ENCODE measurements at regions not wholly inside any gene's neighbourhood (a gene's known extent, or its start where the extent isn't known, plus 50 kb on each side); places are given as distances from the start of the nearest gene placed in this dataset.

GRCh38 chr10:62610649-62611229 lies 193.8 kb upstream of the ADO start:
- Histone ChIP-seq H3K9me3 (no peaks in the 10 kb centered on the region), H3K4me3 (no peak overlapping the region), H3K27me3 (no peaks in the 10 kb centered on the region), H3K27ac (no peak overlapping the region), H3K36me3 (no peaks in the 10 kb centered on the region), H3K4me1 (no peaks in the 10 kb centered on the region)
- intact Hi-C loops (cut with DNase I; ENCODE audit: low total_unique reads) = no loop called here
- DNase-seq = no peak
- no peak for TF ChIP-seq POLR2A (IDR thresholded peaks at IDR 0.05)
- TF ChIP-seq, protein P1, sequence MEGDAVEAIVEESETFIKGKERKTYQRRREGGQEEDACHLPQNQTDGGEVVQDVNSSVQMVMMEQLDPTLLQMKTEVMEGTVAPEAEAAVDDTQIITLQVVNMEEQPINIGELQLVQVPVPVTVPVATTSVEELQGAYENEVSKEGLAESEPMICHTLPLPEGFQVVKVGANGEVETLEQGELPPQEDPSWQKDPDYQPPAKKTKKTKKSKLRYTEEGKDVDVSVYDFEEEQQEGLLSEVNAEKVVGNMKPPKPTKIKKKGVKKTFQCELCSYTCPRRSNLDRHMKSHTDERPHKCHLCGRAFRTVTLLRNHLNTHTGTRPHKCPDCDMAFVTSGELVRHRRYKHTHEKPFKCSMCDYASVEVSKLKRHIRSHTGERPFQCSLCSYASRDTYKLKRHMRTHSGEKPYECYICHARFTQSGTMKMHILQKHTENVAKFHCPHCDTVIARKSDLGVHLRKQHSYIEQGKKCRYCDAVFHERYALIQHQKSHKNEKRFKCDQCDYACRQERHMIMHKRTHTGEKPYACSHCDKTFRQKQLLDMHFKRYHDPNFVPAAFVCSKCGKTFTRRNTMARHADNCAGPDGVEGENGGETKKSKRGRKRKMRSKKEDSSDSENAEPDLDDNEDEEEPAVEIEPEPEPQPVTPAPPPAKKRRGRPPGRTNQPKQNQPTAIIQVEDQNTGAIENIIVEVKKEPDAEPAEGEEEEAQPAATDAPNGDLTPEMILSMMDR (IDR thresholded peaks at IDR 0.05) = peak in 2 of 4 experiments; percentile 20 to 26

GRCh38 chr10:62613424-62613823 lies 191.1 kb upstream of the ADO start:
- Histone ChIP-seq H3K36me3 (no peaks in the 10 kb centered on the region), H3K4me1 (no peaks in the 10 kb centered on the region), H3K4me3 (no peak overlapping the region), H3K27ac (no peak overlapping the region), H3K9me3 (no peaks in the 10 kb centered on the region), H3K27me3 (no peaks in the 10 kb centered on the region)
- no peak for DNase-seq
- intact Hi-C loops (cut with DNase I; ENCODE audit: low total_unique reads) = no loop called here
- TF ChIP-seq, protein P1 (IDR thresholded peaks at IDR 0.05) = no peak
- TF ChIP-seq POLR2A (IDR thresholded peaks at IDR 0.05) = no peak

DNA sequence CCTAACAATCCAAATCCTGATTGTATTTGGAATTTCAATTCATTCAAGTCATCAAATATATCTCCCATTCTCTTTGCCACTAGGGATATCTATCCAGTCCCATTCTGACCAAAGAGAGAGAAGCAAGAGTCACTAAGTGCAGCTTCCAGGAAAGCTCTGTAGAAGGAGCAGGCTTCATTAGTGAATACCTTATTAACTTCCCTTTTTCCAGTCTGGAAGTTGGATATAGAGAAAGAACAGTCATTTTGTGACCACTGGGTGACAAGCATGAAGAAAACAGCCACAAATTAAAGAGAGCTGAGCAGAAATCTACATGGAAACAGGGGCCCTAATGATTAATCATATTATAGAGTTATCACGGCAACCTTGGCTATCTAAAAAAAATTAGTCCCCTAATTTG lies 190.7 kb upstream of the ADO start:
- H3K27me3 ChIP-seq = no peaks in the 10 kb centered on the region
- intact Hi-C loops (cut with DNase I; ENCODE audit: low total_unique reads) = no loop called here
- TF ChIP-seq POLR2A (IDR thresholded peaks at IDR 0.05) = no peak
- TF ChIP-seq, protein P1 (IDR thresholded peaks at IDR 0.05) = no peak
- H3K9me3 ChIP-seq = no peaks in the 10 kb centered on the region
- H3K36me3 ChIP-seq = no peaks in the 10 kb centered on the region
- H3K4me3 ChIP-seq = no peak overlapping the region
- no peaks in the 10 kb centered on the region for H3K4me1 ChIP-seq
- no peak overlapping the region for H3K27ac ChIP-seq
- no peak for DNase-seq

DNA sequence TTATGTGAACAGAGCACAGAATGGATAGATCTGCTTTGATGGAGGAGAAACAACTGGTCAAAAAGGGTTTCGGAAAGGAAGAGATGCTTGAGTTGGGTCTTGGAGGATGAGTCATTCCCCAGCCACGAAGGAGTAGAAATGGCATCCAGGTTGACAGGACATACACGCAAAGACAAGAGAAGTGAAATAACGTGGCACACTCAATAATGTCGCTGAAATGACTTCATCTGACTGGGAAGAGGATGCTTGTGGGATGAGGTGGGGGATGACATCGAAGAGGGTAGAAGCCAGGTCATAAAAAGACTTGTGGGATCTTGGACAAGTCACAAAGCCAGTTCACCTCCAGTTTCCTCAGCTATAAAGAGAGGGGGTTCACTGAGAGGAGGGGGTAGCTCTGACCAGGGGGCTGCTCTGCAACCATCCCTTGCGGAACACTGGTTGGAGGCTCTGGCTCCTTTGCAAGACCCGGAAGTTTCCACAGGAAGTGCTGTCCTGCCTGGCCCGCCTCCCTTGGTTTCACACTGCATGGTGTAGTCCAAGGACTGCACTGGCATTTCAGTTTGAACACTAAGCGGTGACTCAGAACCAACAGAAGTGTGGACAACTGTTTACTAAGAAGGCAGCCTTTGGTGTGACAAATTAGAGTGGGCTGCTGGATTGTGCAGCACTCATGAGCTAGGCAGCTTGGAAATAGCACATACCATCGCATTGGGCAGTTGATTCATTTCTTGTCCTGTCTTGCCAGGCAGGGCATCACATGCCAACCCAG lies 189.9 kb upstream of the ADO start:
- DNase-seq = no peak
- intact Hi-C loops (cut with DNase I; ENCODE audit: low total_unique reads) = no loop called here
- Histone ChIP-seq H3K4me1 (no peaks in the 10 kb centered on the region), H3K4me3 (no peak overlapping the region), H3K36me3 (no peaks in the 10 kb centered on the region), H3K27me3 (no peaks in the 10 kb centered on the region), H3K9me3 (no peaks in the 10 kb centered on the region), H3K27ac (no peak overlapping the region)
- no peak for TF ChIP-seq POLR2A (IDR thresholded peaks at IDR 0.05)
- TF ChIP-seq, protein P1 (IDR thresholded peaks at IDR 0.05) = no peak

- Histone ChIP-seq H3K27me3 (no peaks in the 10 kb centered on the region), H3K27ac (no peak overlapping the region), H3K36me3 (no peaks in the 10 kb centered on the region), H3K4me1 (no peaks in the 10 kb centered on the region), H3K4me3 (no peak overlapping the region), H3K9me3 (no peaks in the 10 kb centered on the region)
- intact Hi-C loops (cut with DNase I; ENCODE audit: low total_unique reads) = no loop called here
- DNase-seq = no peak
- no peak for TF ChIP-seq POLR2A (IDR thresholded peaks at IDR 0.05)
- TF ChIP-seq, protein P1 (IDR thresholded peaks at IDR 0.05) = no peak
These were observed 187.5 kb upstream of the ADO start for GRCh38 chr10:62616885-62617590.
